A549 (cell line): ENCODE measurements at regions not wholly inside any gene's neighbourhood (a gene's known extent, or its start where the extent isn't known, plus 50 kb on each side); places are given as distances from the start of the nearest gene placed in this dataset.

Source experiments
- ATAC-seq, 2 experiments: fragments of 200-7000 bp in 1 of 2; fragments of >200 bp in 1 of 2; cut with Nextera tagmentation in 1 of 2; cut with Tn5 transposase in 1 of 2; 3 replicates each; pipeline versions ENCODE4 v1.8.0 to v1.9.1; 2018 to 2020; ENCODE audit warnings: mild to moderate bottlenecking in 1 of 2, moderate library complexity in 1 of 2
- CTCF ChIA-PET: fragments of 300-600 bp; sonication (Branson Sonifier 250); formaldehyde crosslinking; extraction: SDS; loops from one replicate; lab custom pipeline; 2021; ENCODE audit warnings: antibody characterized with exemption, inconsistent platforms; lab: Yijun Ruan, JAX
- POLR2A ChIA-PET: fragments of 350-600 bp; formaldehyde crosslinking; extraction: SDS; loops from one replicate; lab custom pipeline; 2021; ENCODE audit warnings: antibody characterized with exemption, inconsistent platforms; lab: Yijun Ruan, JAX
- DNase-seq, 2 experiments: peaks; one replicate each; pipeline versions ENCODE4 v3.0.0 to v3.0.0-alpha.2; 2011 to 2016; ENCODE audit warnings: low read depth in 1 of 2, low spot score in 1 of 2
- FAIRE-seq: peaks from 2 replicates; lab custom pipeline; 2011; peaks lifted over from hg19 to GRCh38; lab: Jason Lieb, UNC
- H3K27ac ChIP-seq, 2 experiments: fragments of >200 bp; sonication (Bioruptor Twin); formaldehyde crosslinking; 3 replicates each; pipeline ENCODE4 v1.5.1; 2016 to 2017
- H3K4me1 ChIP-seq: fragments of >200 bp; sonication (Bioruptor Twin); formaldehyde crosslinking; 3 replicates; pipeline ENCODE4 v1.6.1; 2016
- H3K4me2 ChIP-seq: fragments of >200 bp; sonication (Bioruptor Twin); formaldehyde crosslinking; 3 replicates; pipeline ENCODE4 v1.6.1; 2016
- H3K4me3 ChIP-seq: fragments of >200 bp; sonication (Bioruptor Twin); formaldehyde crosslinking; 3 replicates; pipeline ENCODE4 v1.5.1; 2016
- H3K9me3 ChIP-seq: fragments of >200 bp; sonication (Bioruptor Twin); formaldehyde crosslinking; 3 replicates; pipeline ENCODE4 v1.6.1; 2016
- BCL3 ChIP-seq: fragments of >200 bp; sonication (Bioruptor Twin); formaldehyde crosslinking; IDR thresholded peaks from 3 replicates; pipeline ENCODE4 v1.6.1; 2016
- CHD4 ChIP-seq: fragments of 200-600 bp; sonication (generic); IDR thresholded peaks from 2 replicates; pipeline ENCODE4 v1.6.1; 2016; ENCODE audit warnings: antibody characterized with exemption, mild to moderate bottlenecking, borderline replicate concordance
- CTCF ChIP-seq: fragments of >200 bp; sonication (Bioruptor Twin); formaldehyde crosslinking; IDR thresholded peaks from 3 replicates; pipeline ENCODE4 v1.5.1; 2016
- E2F6 ChIP-seq: IDR thresholded peaks from 2 replicates; pipeline ENCODE4 v1.6.1; 2012; ENCODE audit warnings: low read depth, borderline replicate concordance
- FOSL2 ChIP-seq, 2 experiments: fragments of 450-650 bp in 1 of 2; fragments of >200 bp in 1 of 2; sonication (Bioruptor Twin) in 1 of 2; formaldehyde crosslinking; IDR thresholded peaks; 2 replicates each; pipeline versions ENCODE4 v1.5.0 to v1.6.1; 2016 to 2020; ENCODE audit warnings: mild to moderate bottlenecking in 1 of 2, moderate library complexity in 1 of 2
- HDAC2 ChIP-seq: fragments of 200-600 bp; sonication (generic); IDR thresholded peaks from 2 replicates; pipeline ENCODE4 v1.6.1; 2016
- HOXB5 ChIP-seq: fragments of 250-450 bp; sonication (Bioruptor Pico); IDR thresholded peaks from 2 replicates; pipeline ENCODE4 v1.5.0; 2020; ENCODE audit warnings: mild to moderate bottlenecking, moderate library complexity
- JUNB ChIP-seq: fragments of >200 bp; sonication (Bioruptor Twin); formaldehyde crosslinking; IDR thresholded peaks from 2 replicates; pipeline ENCODE4 v1.6.1; 2016
- KDM1A ChIP-seq: fragments of 200-600 bp; sonication (generic); IDR thresholded peaks from 2 replicates; pipeline ENCODE4 v1.6.1; 2016; ENCODE audit warnings: low read depth, mild to moderate bottlenecking
- NFE2L2 ChIP-seq: fragments of 150-350 bp; conservative IDR thresholded peaks from 2 replicates; pipeline ENCODE4 v1.6.1; 2014; ENCODE audit warnings: low read length
- REST ChIP-seq: fragments of 200-600 bp; sonication (generic); IDR thresholded peaks from 2 replicates; pipeline ENCODE4 v1.6.1; 2016; ENCODE audit warnings: antibody characterized with exemption, mild to moderate bottlenecking, moderate library complexity
- WGBS: methylation state at CpG from one replicate; pipeline ENCODE4 v1.1.6; 2017; ENCODE audit errors: missing lambda C conversion rate; 5-methylcytosine and 5-hydroxymethylcytosine counted together
- TF ChIP-seq, protein P1 (sequence below): IDR thresholded peaks from 2 replicates; pipeline ENCODE4 v1.6.1; 2012
- TF ChIP-seq, protein P2 (sequence below): fragments of 250-450 bp; sonication (Bioruptor Pico); IDR thresholded peaks from 2 replicates; pipeline ENCODE4 v1.5.0; 2021; ENCODE audit warnings: mild to moderate bottlenecking, moderate library complexity, borderline replicate concordance

DNA sequence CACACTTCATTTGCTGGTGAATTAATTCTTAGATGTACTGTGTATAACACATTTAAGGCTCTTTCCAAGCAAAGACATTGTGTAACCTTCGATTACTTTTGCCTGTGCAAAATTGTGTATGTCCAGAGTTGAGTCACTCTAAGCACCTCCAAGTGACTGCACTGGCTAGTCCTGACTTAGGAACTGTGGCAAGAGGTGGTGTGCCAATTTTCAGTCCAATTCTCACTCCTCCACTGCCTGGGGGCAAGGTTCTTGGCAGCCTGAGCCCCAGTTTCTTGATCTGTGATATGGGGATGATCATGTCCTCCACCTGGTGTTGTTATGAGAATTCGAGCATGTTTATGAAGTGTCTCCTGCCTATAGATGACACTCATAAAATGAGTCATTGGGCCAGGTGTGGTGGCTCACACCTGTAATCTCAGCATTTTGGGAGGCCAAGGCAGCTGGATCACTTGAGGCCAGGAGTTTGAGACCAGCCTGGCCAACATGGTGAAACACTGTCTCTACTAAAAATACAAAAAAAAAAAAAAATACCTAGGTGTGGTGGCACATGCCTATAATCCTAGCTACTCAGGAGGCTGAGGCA, 105.3 kb upstream of the CDYL start:
- ATAC-seq (no peak), DNase-seq (no peak)
- CTCF ChIA-PET: interaction anchor here (0.9 kb wide), 1 partner anchor 34 kb away, joined by 7 read pairs; no protein-coding TSS in a partner anchor

More for the DNA sequence above, 105.3 kb upstream of the CDYL start:
- POLR2A ChIA-PET: no interaction called here
- Histone ChIP-seq H3K27ac (no peak overlapping the region), H3K4me3 (no peak overlapping the region), H3K4me1 (peaks cover 1% of the 10 kb centered on the region; the same call in 2 of the 3 replicates), H3K9me3 (no peaks in the 10 kb centered on the region), H3K4me2 (no peak overlapping the region)
- FAIRE-seq: no peak
- TF ChIP-seq BCL3 (no peak), E2F6 (no peak), CHD4 (no peak), CTCF (no peak), NFE2L2 (no peak), HOXB5 (CRISPR knock-in tag) (no peak), REST (no peak), KDM1A (no peak), FOSL2 (IDR thresholded peaks at IDR 0.05) (no peak), FOSL2 (CRISPR knock-in tag; IDR thresholded peaks at IDR 0.05) (no peak), HDAC2 (no peak), JUNB (no peak)
- TF ChIP-seq, protein P1, sequence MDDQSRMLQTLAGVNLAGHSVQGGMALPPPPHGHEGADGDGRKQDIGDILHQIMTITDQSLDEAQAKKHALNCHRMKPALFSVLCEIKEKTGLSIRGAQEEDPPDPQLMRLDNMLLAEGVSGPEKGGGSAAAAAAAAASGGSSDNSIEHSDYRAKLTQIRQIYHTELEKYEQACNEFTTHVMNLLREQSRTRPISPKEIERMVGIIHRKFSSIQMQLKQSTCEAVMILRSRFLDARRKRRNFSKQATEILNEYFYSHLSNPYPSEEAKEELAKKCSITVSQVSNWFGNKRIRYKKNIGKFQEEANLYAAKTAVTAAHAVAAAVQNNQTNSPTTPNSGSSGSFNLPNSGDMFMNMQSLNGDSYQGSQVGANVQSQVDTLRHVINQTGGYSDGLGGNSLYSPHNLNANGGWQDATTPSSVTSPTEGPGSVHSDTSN: no peak
- TF ChIP-seq, protein P2, sequence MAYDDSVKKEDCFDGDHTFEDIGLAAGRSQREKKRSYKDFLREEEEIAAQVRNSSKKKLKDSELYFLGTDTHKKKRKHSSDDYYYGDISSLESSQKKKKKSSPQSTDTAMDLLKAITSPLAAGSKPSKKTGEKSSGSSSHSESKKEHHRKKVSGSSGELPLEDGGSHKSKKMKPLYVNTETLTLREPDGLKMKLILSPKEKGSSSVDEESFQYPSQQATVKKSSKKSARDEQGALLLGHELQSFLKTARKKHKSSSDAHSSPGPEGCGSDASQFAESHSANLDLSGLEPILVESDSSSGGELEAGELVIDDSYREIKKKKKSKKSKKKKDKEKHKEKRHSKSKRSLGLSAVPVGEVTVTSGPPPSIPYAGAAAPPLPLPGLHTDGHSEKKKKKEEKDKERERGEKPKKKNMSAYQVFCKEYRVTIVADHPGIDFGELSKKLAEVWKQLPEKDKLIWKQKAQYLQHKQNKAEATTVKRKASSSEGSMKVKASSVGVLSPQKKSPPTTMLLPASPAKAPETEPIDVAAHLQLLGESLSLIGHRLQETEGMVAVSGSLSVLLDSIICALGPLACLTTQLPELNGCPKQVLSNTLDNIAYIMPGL (CRISPR knock-in tag): no peak
- 46% methylated on average over 2 of the region's 2 CpGs for WGBS
